22Rv1 (cell line): ENCODE measurements at regions not wholly inside any gene's neighbourhood (a gene's known extent, or its start where the extent isn't known, plus 50 kb on each side); places are given as distances from the start of the nearest gene placed in this dataset.

Experiments used
- ZFX ChIP-seq: fragments of 450-650 bp; IDR thresholded peaks from 2 replicates; pipeline ENCODE4 v1.6.1; 2017; ENCODE audit warnings: antibody characterized with exemption, borderline replicate concordance
- TF ChIP-seq, protein P1 (sequence below): fragments of 450-650 bp; IDR thresholded peaks from 2 replicates; pipeline ENCODE4 v1.5.1; 2017; ENCODE audit warnings: mild to moderate bottlenecking

- TF ChIP-seq, protein P1, sequence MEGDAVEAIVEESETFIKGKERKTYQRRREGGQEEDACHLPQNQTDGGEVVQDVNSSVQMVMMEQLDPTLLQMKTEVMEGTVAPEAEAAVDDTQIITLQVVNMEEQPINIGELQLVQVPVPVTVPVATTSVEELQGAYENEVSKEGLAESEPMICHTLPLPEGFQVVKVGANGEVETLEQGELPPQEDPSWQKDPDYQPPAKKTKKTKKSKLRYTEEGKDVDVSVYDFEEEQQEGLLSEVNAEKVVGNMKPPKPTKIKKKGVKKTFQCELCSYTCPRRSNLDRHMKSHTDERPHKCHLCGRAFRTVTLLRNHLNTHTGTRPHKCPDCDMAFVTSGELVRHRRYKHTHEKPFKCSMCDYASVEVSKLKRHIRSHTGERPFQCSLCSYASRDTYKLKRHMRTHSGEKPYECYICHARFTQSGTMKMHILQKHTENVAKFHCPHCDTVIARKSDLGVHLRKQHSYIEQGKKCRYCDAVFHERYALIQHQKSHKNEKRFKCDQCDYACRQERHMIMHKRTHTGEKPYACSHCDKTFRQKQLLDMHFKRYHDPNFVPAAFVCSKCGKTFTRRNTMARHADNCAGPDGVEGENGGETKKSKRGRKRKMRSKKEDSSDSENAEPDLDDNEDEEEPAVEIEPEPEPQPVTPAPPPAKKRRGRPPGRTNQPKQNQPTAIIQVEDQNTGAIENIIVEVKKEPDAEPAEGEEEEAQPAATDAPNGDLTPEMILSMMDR, result no peak
- TF ChIP-seq ZFX, result no peak
Observed at GRCh38 chr11:97961431-97961830, 1059.3 kb upstream of the CNTN5 start.
